Endodermal cell (in vitro differentiated cells): ENCODE measurements at regions not wholly inside any gene's neighbourhood (a gene's known extent, or its start where the extent isn't known, plus 50 kb on each side); places are given as distances from the start of the nearest gene placed in this dataset.
A peak's percentile ranks its signal among the peaks of the same experiment; 100 is the strongest.

Experiments used
- DNase-seq: peaks from one replicate; pipeline ENCODE4 v3.0.0-alpha.2; 2017
- H3K27ac ChIP-seq: 2 replicates; pipeline ENCODE4 v1.5.1; 2013; ENCODE audit warnings: mild to moderate bottlenecking, low read depth, low read length, moderate library complexity
- H3K27me3 ChIP-seq: 2 replicates; pipeline ENCODE4 v1.6.1; 2013; ENCODE audit warnings: mild to moderate bottlenecking, low read length, moderate library complexity; ENCODE audit not compliant: insufficient read depth, control insufficient read depth, poor library complexity, severe bottlenecking
- H3K36me3 ChIP-seq: 2 replicates; pipeline ENCODE4 v1.7.0; 2013; ENCODE audit warnings: mild to moderate bottlenecking, low read length, moderate library complexity; ENCODE audit not compliant: control insufficient read depth, insufficient read depth
- H3K4me1 ChIP-seq: one replicate; pipeline ENCODE4 v1.7.0; 2013; ENCODE audit warnings: low read length; ENCODE audit not compliant: control insufficient read depth, insufficient read depth
- H3K4me3 ChIP-seq: 2 replicates; pipeline ENCODE4 v1.5.1; 2013; ENCODE audit warnings: mild to moderate bottlenecking, low read length, moderate library complexity
- H3K9ac ChIP-seq: 2 replicates; pipeline ENCODE4 v1.6.1; 2013; ENCODE audit warnings: mild to moderate bottlenecking, low read length, moderate library complexity; ENCODE audit not compliant: poor library complexity, severe bottlenecking; ENCODE audit errors: extremely low read depth
- H3K9me3 ChIP-seq: 2 replicates; pipeline ENCODE4 v1.6.1; 2013; ENCODE audit warnings: mild to moderate bottlenecking, low read length, moderate library complexity; ENCODE audit not compliant: control insufficient read depth
- H3K27ac Mint-ChIP-seq: 2 replicates; pipeline ENCODE4 v1.8.0; 2020; ENCODE audit warnings: mixed read lengths
- H3K27me3 Mint-ChIP-seq: 2 replicates; pipeline ENCODE4 v1.8.0; 2021; ENCODE audit warnings: mild to moderate bottlenecking, mixed read lengths; ENCODE audit not compliant: insufficient read depth
- H3K36me3 Mint-ChIP-seq: 2 replicates; pipeline ENCODE4 v1.8.0; 2020; ENCODE audit warnings: low read depth, mixed read lengths
- H3K4me1 Mint-ChIP-seq: 2 replicates; pipeline ENCODE4 v1.8.0; 2020; ENCODE audit warnings: mixed read lengths
- H3K4me3 Mint-ChIP-seq: 2 replicates; pipeline ENCODE4 v1.8.0; 2020; ENCODE audit warnings: mild to moderate bottlenecking, moderate library complexity, mixed read lengths
- H3K9me3 Mint-ChIP-seq: 2 replicates; pipeline ENCODE4 v1.8.0; 2020; ENCODE audit warnings: mild to moderate bottlenecking, mixed read lengths
- WGBS, 2 experiments: methylation state at CpG; one replicate each; pipeline versions ENCODE4 v1.1.5 to v1.1.7; 2013; ENCODE audit warnings: missing lambda C conversion rate in 2 of 2, mixed read lengths in 1 of 2; ENCODE audit not compliant: insufficient coverage in 1 of 2, insufficient read length in 1 of 2; 5-methylcytosine and 5-hydroxymethylcytosine counted together
- TF ChIP-seq, protein P1 (sequence below): fragments of 200-600 bp; sonication (generic); conservative IDR thresholded peaks from 2 replicates; pipeline ENCODE4 v1.5.0; 2021; ENCODE audit warnings: antibody characterized with exemption, mild to moderate bottlenecking

DNA sequence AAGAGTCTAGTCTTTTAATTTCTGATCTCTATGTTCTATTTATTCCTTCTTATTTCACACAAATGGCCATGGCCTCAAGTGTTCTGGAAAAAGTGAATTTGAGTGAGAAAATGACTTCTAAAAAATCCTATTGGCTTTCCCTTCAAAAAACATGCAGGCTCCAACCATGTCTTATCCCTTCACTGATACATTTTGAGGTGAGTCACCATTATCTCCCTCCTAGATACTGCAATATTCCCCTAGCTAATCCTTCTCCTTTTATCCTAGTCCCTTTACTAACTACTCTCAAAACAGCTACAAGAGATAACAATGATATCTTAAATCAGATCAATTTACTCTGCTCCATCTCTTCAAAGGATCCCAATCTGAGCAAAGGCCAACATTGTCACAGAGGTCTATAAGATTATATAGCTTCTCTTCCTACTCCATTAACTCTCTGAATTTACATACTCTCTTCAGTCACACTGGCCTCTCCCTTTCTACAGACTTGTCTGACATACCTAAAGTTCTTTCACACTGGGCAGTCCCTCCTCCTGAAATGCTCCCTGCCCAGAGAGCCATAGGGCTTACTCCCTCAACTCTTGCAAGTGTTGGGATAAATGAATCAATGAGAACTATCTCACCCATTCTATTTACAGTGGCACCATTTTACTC, 129.2 kb downstream of the TENT5A start:
- H3K27ac ChIP-seq: no peak overlapping the region
- peaks cover 5% of the 10 kb centered on the region for H3K27me3 ChIP-seq
- H3K4me3 Mint-ChIP-seq: no peak overlapping the region
- H3K36me3 Mint-ChIP-seq: no peaks in the 10 kb centered on the region
- H3K4me3 ChIP-seq: no peak overlapping the region
- H3K9me3 ChIP-seq: peaks cover 9% of the 10 kb centered on the region
- H3K27ac Mint-ChIP-seq: no peak overlapping the region
- peaks cover 6% of the 10 kb centered on the region for H3K4me1 ChIP-seq
- H3K4me1 Mint-ChIP-seq: peaks cover 35% of the 10 kb centered on the region
- no peaks in the 10 kb centered on the region for H3K9me3 Mint-ChIP-seq
- peak; percentile 58 for DNase-seq
- no peaks in the 10 kb centered on the region for H3K36me3 ChIP-seq
- H3K27me3 Mint-ChIP-seq: peaks cover 2% of the 10 kb centered on the region
- TF ChIP-seq, protein P1, sequence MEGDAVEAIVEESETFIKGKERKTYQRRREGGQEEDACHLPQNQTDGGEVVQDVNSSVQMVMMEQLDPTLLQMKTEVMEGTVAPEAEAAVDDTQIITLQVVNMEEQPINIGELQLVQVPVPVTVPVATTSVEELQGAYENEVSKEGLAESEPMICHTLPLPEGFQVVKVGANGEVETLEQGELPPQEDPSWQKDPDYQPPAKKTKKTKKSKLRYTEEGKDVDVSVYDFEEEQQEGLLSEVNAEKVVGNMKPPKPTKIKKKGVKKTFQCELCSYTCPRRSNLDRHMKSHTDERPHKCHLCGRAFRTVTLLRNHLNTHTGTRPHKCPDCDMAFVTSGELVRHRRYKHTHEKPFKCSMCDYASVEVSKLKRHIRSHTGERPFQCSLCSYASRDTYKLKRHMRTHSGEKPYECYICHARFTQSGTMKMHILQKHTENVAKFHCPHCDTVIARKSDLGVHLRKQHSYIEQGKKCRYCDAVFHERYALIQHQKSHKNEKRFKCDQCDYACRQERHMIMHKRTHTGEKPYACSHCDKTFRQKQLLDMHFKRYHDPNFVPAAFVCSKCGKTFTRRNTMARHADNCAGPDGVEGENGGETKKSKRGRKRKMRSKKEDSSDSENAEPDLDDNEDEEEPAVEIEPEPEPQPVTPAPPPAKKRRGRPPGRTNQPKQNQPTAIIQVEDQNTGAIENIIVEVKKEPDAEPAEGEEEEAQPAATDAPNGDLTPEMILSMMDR: no peak
- H3K9ac ChIP-seq: no peak overlapping the region

DNA sequence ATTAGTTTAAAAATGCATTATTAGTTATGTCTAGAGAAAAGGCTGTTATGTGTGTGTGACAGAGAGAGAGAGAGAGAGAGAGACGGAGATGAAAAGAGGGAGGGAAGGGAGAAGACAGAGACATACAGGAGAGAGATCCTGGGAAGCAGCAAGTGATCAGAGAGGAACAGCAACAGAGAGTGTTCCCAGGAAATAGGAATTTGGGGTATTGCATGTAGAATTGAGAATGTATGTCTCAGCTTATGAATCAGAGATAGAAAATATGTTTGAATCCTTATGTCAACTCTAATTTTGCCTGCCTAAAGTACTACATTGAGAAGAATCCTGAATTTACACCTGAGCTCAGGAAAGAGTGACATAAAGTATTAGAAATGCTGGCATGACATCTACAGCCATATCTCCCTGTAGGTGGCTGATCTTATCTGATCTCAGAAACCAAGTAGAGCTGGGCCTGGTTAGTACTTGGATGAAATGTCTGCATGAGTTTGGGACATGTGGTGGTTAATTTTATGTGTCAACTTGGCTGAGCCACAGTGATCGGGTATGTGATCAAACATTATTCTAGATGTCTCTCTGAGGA, 130.6 kb downstream of the TENT5A start:
- Histone ChIP-seq H3K4me1 (peaks cover 6% of the 10 kb centered on the region), H3K9me3 (peaks cover 8% of the 10 kb centered on the region), H3K27ac (no peak overlapping the region), H3K9ac (no peak overlapping the region), H3K27me3 (peaks cover 5% of the 10 kb centered on the region), H3K36me3 (no peaks in the 10 kb centered on the region), H3K4me3 (no peak overlapping the region)
- no peak for DNase-seq
- peaks cover 35% of the 10 kb centered on the region for H3K4me1 Mint-ChIP-seq
- H3K27ac Mint-ChIP-seq: no peak overlapping the region
- no peak overlapping the region for H3K4me3 Mint-ChIP-seq
- H3K9me3 Mint-ChIP-seq: no peaks in the 10 kb centered on the region
- peaks cover 2% of the 10 kb centered on the region for H3K27me3 Mint-ChIP-seq
- TF ChIP-seq, protein P1: no peak
- 95% methylated on average over 2 of the region's 2 CpGs for WGBS, 2 experiments
- H3K36me3 Mint-ChIP-seq: no peaks in the 10 kb centered on the region

DNA sequence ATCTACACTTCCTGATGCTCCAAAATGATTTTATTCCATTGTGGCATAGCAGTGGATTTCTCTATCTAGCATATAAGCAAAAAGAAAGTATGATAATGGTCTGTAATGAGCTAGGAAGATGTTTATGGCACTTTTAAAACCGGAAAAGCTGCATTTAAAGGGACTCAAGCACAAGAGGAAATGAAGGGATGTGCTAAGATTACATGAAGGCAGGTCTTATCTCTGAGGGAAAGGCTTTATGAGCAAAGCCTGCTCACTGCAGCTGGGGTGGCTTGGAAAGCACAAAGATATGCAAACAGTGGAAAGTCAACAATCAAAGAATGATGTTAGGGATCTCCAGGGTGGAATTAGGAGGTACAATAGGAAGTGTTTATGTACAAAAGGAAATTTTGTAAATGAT, 138.2 kb downstream of the TENT5A start:
- TF ChIP-seq, protein P1: no peak
- Histone ChIP-seq H3K9me3 (no peaks in the 10 kb centered on the region), H3K4me3 (peak overlapping the region; percentile 3), H3K27me3 (no peaks in the 10 kb centered on the region), H3K27ac (no peak overlapping the region), H3K4me1 (peaks cover 5% of the 10 kb centered on the region), H3K36me3 (no peaks in the 10 kb centered on the region), H3K9ac (no peak overlapping the region)
- Mint-ChIP-seq H3K4me3 (peak overlapping the region; percentile 4), H3K27ac (no peak overlapping the region), H3K36me3 (no peaks in the 10 kb centered on the region), H3K4me1 (peaks cover 25% of the 10 kb centered on the region), H3K9me3 (no peaks in the 10 kb centered on the region), H3K27me3 (no peaks in the 10 kb centered on the region)
- DNase-seq: no peak
- 38 to 44% methylated on average over 1 of the region's 1 CpG for WGBS, 2 experiments
